ENCODE measurements at regions not wholly inside any gene's neighbourhood (a gene's known extent, or its start where the extent isn't known, plus 50 kb on each side); places are given as distances from the start of the nearest gene placed in this dataset.

GRCh38 chr5:114179134-114179533 is 182.7 kb upstream of the KCNN2 start:
- ATAC-seq: peak in 1 of 2 donors; percentile 32
- DNase-seq: no peak
- intact Hi-C loops (cut with DNase I): no loop called here

- DNase-seq: no peak
- intact Hi-C loops (cut with DNase I): no loop called here
- no peak for ATAC-seq
These were observed 177.9 kb upstream of the KCNN2 start for GRCh38 chr5:114184006-114184405.

- intact Hi-C loops (cut with DNase I): no loop called here
- ATAC-seq: peak; percentile 50 to 79
- peak; percentile 55 for DNase-seq
These were observed 176.6 kb upstream of the KCNN2 start for GRCh38 chr5:114185274-114185673.

DNA sequence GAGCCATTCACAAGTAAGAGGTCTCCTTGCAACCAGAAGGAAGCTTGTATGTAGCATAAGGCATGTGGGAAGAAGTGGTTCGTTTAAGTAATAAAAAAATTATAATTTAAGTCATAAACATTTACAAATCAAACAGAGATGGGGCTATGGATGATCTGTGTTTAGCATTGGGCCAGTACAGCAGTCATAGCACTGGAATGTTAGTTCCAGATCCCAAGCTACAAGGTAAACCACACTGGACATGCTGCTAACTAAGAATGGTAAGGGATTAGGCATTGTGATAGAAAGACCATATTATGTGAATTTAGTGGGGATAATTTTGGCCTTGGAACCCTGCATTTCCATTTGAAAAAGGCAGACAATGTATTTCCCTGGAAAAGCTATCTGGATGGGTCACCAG is 170.4 kb upstream of the KCNN2 start:
- ATAC-seq: no peak
- intact Hi-C loops (cut with DNase I): no loop called here
- no peak for DNase-seq

DNA sequence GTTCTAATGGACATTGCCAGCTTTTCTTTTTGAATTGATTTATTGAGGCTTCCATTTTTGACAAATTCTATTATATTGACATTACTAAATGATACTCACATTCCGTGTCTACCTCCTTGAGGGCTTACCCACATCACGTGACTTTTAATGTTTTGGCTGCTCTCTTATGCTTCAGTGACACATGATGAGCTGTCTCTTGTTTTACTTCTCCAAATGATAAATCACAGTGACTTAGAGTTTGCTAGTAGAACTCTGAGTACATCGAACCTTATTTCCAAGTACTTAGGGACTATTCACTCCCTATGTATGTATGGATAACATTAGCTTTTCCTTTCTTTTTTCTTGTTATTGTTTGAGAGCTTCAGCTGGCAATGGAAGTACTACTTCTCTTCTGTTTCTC is 169.8 kb upstream of the KCNN2 start:
- DNase-seq (no peak), ATAC-seq (peak in 1 of 2 donors; percentile 36)
- intact Hi-C loops (cut with DNase I): no loop called here

DNA sequence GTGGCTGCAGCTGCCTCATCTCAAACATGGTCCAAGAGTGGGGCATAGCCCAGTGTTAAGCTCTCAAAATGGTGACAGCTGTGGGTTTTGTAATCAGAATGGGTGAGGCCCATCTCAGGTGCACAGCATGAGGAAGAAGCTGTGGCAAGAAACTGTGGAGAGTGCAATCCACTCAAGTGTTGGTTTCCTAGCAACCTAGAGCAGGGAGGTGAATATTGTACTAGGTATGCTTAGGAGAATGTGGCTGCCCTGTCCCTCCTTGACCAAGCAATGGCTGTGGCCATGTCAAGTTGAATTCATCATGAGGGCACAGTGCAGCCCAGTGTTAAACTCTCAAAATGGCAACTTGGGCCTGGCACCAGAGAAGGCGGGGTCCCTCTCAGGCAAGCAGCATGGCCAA is 160.5 kb upstream of the KCNN2 start:
- intact Hi-C loops (cut with DNase I): no loop called here
- DNase-seq: no peak
- ATAC-seq: no peak

DNA sequence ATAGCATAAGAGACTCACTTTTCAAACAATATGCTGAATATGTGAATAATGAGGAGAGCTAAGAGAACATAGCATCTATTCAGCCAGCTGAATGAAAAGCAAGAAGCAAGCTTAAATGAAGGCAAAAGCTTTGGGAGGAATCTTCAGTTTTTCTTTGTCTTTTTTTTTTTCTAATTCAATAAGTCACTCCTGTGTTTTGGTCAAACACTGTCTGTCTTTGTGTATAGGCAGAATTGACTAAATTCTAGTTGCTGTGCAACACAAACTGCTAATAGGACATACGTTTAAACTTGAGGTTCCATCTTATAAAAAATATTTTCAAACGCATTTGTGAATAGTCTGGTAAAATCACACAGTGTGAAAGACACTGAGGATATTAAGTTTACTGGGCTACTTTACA is 156.9 kb upstream of the KCNN2 start:
- DNase-seq (no peak), ATAC-seq (no peak)
- intact Hi-C loops (cut with DNase I): no loop called here

GRCh38 chr5:114206640-114207039 is 155.2 kb upstream of the KCNN2 start:
- intact Hi-C loops (cut with DNase I): no loop called here
- DNase-seq: no peak
- no peak for ATAC-seq

- DNase-seq (no peak), ATAC-seq (peak; percentile 23 to 25)
- intact Hi-C loops (cut with DNase I): no loop called here
These were observed 154.3 kb upstream of the KCNN2 start for GRCh38 chr5:114207615-114208014.

DNA sequence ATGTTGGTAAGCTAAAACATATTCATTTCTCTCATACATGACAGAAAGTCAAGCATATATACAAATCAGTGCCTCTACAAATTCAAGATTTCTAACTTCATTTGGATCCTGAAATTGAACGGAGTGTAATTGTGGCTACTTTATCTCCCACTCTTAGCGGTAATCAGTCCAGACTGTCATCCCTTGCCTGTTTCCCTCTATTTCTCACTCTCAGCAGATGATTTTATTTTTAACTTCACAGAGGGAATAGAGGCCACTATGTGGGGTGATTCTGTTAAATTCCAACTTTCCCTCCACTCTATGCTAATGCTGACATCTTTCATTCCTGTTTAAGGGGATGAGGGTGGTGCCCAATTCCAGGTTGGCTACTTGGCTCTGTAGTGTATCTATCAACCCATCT is 153.8 kb upstream of the KCNN2 start:
- no peak for DNase-seq
- peak; percentile 76 to 93 for ATAC-seq
- intact Hi-C loops (cut with DNase I): no loop called here

DNA sequence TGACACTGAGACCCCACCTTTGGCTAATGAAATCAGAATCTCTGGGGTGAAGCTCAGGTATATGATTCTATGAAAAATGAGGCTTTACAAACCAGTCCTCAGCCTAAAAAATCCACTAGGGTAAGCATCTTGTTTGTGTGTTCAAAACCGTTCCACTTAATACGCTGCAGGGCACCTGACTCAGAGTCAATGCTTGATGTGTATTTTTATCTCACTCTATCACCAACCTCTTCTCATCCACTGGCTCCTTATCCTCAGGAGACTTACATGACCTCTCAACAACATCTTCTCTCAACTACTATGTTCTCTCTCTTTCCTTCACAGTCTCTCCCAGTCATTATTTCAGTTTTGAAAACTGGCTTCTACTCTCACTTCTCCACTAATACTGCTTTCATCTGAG is 153.3 kb upstream of the KCNN2 start:
- ATAC-seq (peak; percentile 64 to 82), DNase-seq (no peak)
- intact Hi-C loops (cut with DNase I): no loop called here

- intact Hi-C loops (cut with DNase I): no loop called here
- no peak for ATAC-seq
These were observed 151.2 kb upstream of the KCNN2 start for GRCh38 chr5:114210662-114211061.

GRCh38 chr5:114221807-114222206 is 140.1 kb upstream of the KCNN2 start:
- DNase-seq (no peak), ATAC-seq (no peak)
- intact Hi-C loops (cut with DNase I): no loop called here

More at GRCh38 chr5:114210662-114211061, 151.2 kb upstream of the KCNN2 start:
- no peak for DNase-seq

GRCh38 chr5:114223866-114224265 is 138.0 kb upstream of the KCNN2 start:
- DNase-seq (no peak), ATAC-seq (no peak)
- intact Hi-C loops (cut with DNase I): no loop called here

- no peak for DNase-seq
- ATAC-seq: no peak
- intact Hi-C loops (cut with DNase I): no loop called here
These were observed 124.1 kb upstream of the KCNN2 start for GRCh38 chr5:114237766-114238165.

DNA sequence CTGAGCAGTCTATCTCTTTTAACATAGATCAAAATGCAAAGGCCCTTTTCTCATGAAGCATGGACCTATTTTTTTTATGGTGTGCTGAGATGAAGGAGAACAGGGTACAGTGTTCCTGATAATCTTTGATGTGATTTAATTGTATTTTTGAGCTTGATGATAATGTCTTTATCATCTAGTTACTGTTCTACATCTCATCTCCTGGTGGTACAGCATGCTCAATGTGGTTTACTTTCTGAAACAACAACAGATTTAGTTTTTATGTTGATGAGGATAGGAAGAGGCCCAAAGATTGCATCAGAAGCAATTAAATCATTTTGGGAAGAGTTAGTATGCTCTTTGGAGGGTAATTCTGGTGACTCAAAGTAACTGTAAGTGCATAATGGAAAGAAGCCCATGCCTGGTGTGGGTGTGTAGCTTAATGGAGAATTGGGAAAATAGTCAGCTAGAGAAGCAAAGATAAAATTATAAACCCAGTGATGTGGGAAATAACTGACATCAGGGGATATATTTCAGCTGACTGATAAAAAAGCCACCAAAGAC is 123.0 kb upstream of the KCNN2 start:
- ATAC-seq: no peak
- intact Hi-C loops (cut with DNase I): no loop called here
- no peak for DNase-seq

DNA sequence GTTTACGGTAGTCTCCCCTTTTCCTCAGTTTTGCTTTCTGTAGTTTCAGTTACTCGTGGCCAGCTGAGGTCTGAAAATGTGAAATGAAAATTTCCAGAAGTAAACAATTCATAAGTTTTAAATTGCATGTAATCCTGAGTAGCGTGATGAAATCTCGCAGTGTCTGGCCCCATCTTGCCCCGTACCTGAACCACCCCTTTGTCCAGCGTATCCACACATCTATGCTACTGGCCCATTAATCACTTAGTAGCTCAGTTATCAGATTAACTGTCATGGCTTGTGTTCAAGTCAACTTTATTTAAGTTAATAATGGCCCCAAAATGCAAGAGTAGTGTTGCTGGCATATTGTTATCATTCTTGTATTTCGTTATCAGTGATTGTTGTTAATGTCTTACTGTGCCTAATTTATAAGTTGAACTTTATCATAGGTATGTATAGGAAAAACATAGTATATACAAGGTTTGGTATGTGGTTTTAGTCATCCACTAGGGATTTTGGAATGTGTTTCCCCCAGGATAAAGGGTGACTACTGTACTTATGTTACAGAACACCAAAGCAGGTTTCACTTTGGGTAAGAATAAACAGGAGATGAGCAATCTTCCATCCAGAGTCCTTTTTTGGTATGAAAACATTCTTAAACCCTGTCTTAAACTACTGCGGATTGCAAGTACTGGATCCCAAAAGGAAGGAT is 118.4 kb upstream of the KCNN2 start:
- DNase-seq (no peak), ATAC-seq (no peak)
- intact Hi-C loops (cut with DNase I): no loop called here

DNA sequence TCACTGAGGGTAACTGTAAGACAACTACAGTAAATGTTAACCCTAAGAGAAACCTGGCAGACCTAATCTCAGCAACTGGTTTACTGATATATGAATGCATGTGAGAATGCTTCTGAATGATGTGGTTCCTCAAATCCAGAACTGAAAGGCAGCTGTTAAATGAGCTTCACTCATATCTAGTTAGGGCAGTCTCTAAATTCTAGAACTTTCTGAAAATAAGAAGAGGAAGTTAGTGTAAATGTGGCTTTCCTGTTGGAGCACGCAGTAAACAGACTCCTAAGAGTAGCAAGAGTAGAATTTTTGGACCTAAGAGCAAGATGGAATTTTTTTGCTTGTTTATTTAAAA is 117.9 kb upstream of the KCNN2 start:
- intact Hi-C loops (cut with DNase I): no loop called here
- DNase-seq (no peak), ATAC-seq (no peak)

DNA sequence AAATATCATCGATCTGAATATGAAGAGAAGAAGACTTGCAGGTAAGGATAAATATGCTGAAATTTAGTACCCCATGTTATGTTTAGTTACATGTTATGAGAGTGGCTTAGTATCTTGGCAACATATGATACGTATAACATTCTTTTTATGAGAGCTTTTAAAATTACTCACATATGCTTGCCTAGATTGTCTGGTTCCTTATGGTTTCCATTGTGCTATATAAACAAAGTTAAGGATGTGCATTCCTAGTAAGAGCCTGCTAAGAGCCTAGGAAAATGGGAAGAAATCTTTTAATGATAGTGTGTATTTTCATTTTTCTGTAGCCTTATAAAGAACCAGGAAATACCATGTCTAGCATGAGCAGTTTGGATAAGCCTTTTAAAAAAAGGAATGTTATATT is 112.0 kb upstream of the KCNN2 start:
- ATAC-seq: no peak
- no peak for DNase-seq
- intact Hi-C loops (cut with DNase I): no loop called here

GRCh38 chr5:114250536-114250935 is 111.3 kb upstream of the KCNN2 start:
- ATAC-seq (no peak), DNase-seq (no peak)
- intact Hi-C loops (cut with DNase I): no loop called here

GRCh38 chr5:114252226-114252625 is 109.6 kb upstream of the KCNN2 start:
- intact Hi-C loops (cut with DNase I): no loop called here
- DNase-seq: no peak
- ATAC-seq: no peak

- no peak for ATAC-seq
- intact Hi-C loops (cut with DNase I): no loop called here
- DNase-seq: no peak
These were observed 106.6 kb upstream of the KCNN2 start for GRCh38 chr5:114255260-114255659.
